Heart right ventricle (tissue), 16 donors: ENCODE measurements at regions not wholly inside any gene's neighbourhood (a gene's known extent, or its start where the extent isn't known, plus 50 kb on each side); places are given as distances from the start of the nearest gene placed in this dataset.

Experiments used
- ATAC-seq, 8 donors: fragments of 200-7000 bp; cut with Tn5 transposase; one replicate each; pipeline ENCODE4 v1.9.1; 2020; ENCODE audit warnings: mild to moderate bottlenecking in 8 of 8, moderate library complexity in 8 of 8, moderate number of reproducible peaks in 1 of 8
- DNase-seq, 2 donors: peaks; one replicate each; pipeline ENCODE4 v3.0.0-alpha.2; 2020
- H3K27ac ChIP-seq, 10 donors: fragments of 200-600 bp; sonication (generic) in 2 of 10; one replicate each; pipeline versions ENCODE4 v1.5.0 to v1.8.0; 2020 to 2022; ENCODE audit warnings: mild to moderate bottlenecking in 3 of 10
- H3K27me3 ChIP-seq, 7 donors: fragments of 200-600 bp; one replicate each; pipeline ENCODE4 v1.8.0; 2021 to 2022; ENCODE audit warnings: mild to moderate bottlenecking in 2 of 7
- H3K36me3 ChIP-seq, 9 donors: fragments of 200-600 bp; sonication (generic) in 1 of 9; one replicate each; pipeline versions ENCODE4 v1.5.0 to v1.8.0; 2020 to 2022; ENCODE audit warnings: mild to moderate bottlenecking in 2 of 9
- H3K4me1 ChIP-seq, 9 donors: fragments of 200-600 bp; sonication (generic) in 1 of 9; one replicate each; pipeline versions ENCODE4 v1.5.0 to v1.8.0; 2020 to 2022; ENCODE audit warnings: mild to moderate bottlenecking in 4 of 9
- H3K4me3 ChIP-seq, 10 donors: fragments of 200-600 bp; sonication (generic) in 2 of 10; one replicate each; pipeline versions ENCODE4 v1.5.0 to v1.8.0; 2020 to 2022; ENCODE audit warnings: mild to moderate bottlenecking in 7 of 10, moderate library complexity in 2 of 10
- H3K9me3 ChIP-seq, 11 donors: fragments of 200-600 bp in 10 of 11; sonication (generic) in 2 of 11; one replicate each; pipeline versions ENCODE4 v1.5.0 to v1.8.0; 2013 to 2022; ENCODE audit warnings: mild to moderate bottlenecking in 2 of 11, control low read depth in 1 of 11, moderate library complexity in 1 of 11
- CTCF ChIP-seq, 9 donors: fragments of 200-600 bp; sonication (generic) in 2 of 9; IDR thresholded peaks; one replicate each; pipeline versions ENCODE4 v1.5.0 to v1.8.0; 2021 to 2022; ENCODE audit warnings: antibody characterized with exemption in 9 of 9, mild to moderate bottlenecking in 5 of 9, moderate library complexity in 1 of 9
- WGBS, 2 donors: extraction: QIAGEN DNeasy Blood & Tissue Kit; methylation state at CpG; one replicate each; pipeline ENCODE4 v1.1.7; 2013; ENCODE audit warnings: inconsistent platforms in 1 of 2; 5-methylcytosine and 5-hydroxymethylcytosine counted together
- intact Hi-C, 10 donors: fragments of 100-400 bp; cut with DNase I; formaldehyde crosslinking; loops; one replicate each; pipeline versions ENCODE4 v1.11.1 to v1.14.2; 2022
- donor health status: Arrhythmogenic right ventricular cardiomyopathy.
- donor health status: ischemic (EF 13 %, LVEDD 7.1; RV severe dilation, severe dysfunction).
- donor health status: healthy with polysubstance abuse.
- donor health status: DM: no; HTN: yes; CAD: no.
- donor health status: DM: no; HTN: no; CAD: no.
- donor health status: ischemic (EF 25% LVEDD 6.9; RV normal size, moderate dysfunction).
- donor health status: ischemic (EF 25% LVEDD 5.7; RV mildly dilated, moderate dysfunction).
- donor health status: healthy.
- donor health status: DM: yes; HTN: yes; CAD: no.
- donor health status: Ischemic cardiomyopathy.
- donor health status: ischemic (EF 35%, LVEDD 5.7; RV mildly dilated, moderate dysfunction).
- donor health status: nonischemic (EF 11% LVEDD 7.7; RV severe dilation, severe dysfunction).
- donor health status: DM: yes; HTN: yes; CAD: no.
- donor health status: PGD.
- donor health status: ischemic (EF 29% LVEDD 5.4; RV normal size, mild dysfunction).
- donor health status: nonischemic (EF 23%, LVEDD 6.1; RV moderate dilation, normal function).

- no peaks in the 10 kb centered on the region for H3K4me1 ChIP-seq
- intact Hi-C loops = no loop called here
- no peak overlapping the region for H3K27ac ChIP-seq
- H3K4me3 ChIP-seq = no peak overlapping the region
- H3K9me3 ChIP-seq = peaks cover 0 to 4% (median 0%) of the 10 kb centered on the region in 11 donors
- DNase-seq = no peak
- H3K27me3 ChIP-seq = no peaks in the 10 kb centered on the region
- no peaks in the 10 kb centered on the region for H3K36me3 ChIP-seq
- TF ChIP-seq CTCF (IDR thresholded peaks at IDR 0.05) = no peak
- no peak for ATAC-seq
- WGBS, 2 donors = 81 to 91% methylated on average over 4 of the region's 4 CpGs
Observed at GRCh38 chr9:85192750-85193149, 523.2 kb downstream of the NTRK2 start.

DNA sequence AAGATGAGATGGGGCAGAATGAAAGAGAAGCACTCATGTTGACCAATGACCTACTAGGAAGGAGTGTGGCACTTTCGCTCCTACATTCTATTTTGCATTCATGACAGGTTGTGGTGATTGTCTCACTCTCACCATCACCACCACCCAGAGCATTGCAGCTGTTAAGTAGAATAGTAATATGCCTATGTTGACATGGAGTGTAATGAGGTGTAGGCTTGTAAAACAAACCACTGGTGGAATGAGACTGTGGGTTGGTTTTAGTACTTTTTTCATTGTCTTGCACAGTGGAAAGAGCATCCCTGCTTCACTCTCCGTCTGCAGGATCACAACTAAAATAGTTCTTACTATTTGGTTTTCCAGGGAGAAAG, 516.7 kb downstream of the NTRK2 start:
- H3K4me1 ChIP-seq = no peaks in the 10 kb centered on the region
- H3K9me3 ChIP-seq = peaks cover 0 to 4% (median 0%) of the 10 kb centered on the region in 11 donors
- H3K27ac ChIP-seq = no peak overlapping the region
- H3K4me3 ChIP-seq = no peak overlapping the region
- ATAC-seq (no peak), DNase-seq (no peak)
- TF ChIP-seq CTCF (IDR thresholded peaks at IDR 0.05) = no peak
- intact Hi-C loops = no loop called here
- 90 to 93% methylated on average over 2 of the region's 2 CpGs for WGBS, 2 donors
- H3K27me3 ChIP-seq = peaks cover 0 to 4% (median 0%) of the 10 kb centered on the region in 7 donors
- no peaks in the 10 kb centered on the region for H3K36me3 ChIP-seq

DNA sequence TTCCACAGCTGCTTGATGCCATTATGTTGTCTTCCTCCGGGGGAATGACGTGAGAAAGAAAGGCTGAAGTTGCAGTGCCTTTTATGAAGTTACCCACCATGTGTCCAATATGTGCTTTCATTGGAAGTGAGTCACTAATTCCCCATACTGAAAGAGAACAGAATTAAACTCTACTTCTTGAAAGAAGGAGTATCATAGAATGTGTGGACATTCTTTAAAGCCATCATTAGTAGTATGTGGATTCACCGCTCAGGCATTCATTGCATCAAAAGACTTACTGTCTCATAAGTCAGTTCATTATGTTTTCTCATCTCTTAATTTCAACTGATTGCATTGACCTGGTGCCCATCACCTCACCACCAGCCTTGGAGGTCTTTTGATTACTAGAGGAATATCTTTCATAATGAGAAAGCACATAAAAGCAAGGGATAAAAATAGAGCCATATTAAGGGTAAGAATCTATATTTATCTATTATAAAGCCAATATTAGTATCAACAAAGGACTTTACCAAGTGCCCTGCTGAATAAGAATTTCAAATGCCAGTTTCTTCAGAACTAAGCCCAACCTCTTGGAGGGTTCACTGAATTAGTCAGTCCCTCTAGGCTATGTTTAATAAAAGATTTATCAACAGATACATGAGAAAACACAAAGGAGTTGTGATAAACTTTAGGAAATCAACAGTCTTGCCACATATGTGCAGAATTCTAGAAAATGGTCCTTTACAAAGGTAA, 516.1 kb downstream of the NTRK2 start:
- Histone ChIP-seq H3K9me3 (peaks cover 0 to 4% (median 0%) of the 10 kb centered on the region in 11 donors), H3K4me3 (no peak overlapping the region), H3K36me3 (no peaks in the 10 kb centered on the region), H3K27ac (no peak overlapping the region), H3K27me3 (peaks cover 0 to 5% (median 0%) of the 10 kb centered on the region in 7 donors), H3K4me1 (no peaks in the 10 kb centered on the region)
- ATAC-seq (no peak), DNase-seq (no peak)
- 84 to 86% methylated on average over 3 of the region's 3 CpGs for WGBS, 2 donors
- TF ChIP-seq CTCF (IDR thresholded peaks at IDR 0.05) = no peak
- intact Hi-C loops = no loop called here

DNA sequence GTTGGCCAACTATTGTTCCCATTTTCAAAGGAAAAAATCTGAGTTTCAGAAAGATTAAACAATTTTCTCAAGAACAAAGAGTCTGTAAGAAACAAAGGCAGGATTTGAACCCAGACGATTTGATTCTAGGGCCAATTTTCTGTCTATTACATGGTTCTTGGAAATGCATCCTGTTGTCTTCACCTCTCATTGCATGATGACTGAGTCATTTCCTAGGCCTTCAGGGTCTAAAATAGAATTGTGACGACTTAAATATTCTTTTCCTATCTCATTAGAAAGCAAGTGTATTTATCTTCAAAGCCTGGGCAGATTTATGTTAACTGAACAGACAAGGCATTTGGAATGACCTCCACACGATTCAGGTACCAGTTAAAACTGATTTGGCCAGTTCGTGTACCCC, 512.9 kb downstream of the NTRK2 start:
- intact Hi-C loops = no loop called here
- DNase-seq (no peak), ATAC-seq (no peak)
- Histone ChIP-seq H3K27me3 (peaks cover 0 to 9% (median 0%) of the 10 kb centered on the region in 7 donors), H3K4me3 (no peak overlapping the region), H3K27ac (no peak overlapping the region), H3K4me1 (no peaks in the 10 kb centered on the region), H3K36me3 (no peaks in the 10 kb centered on the region), H3K9me3 (no peaks in the 10 kb centered on the region)
- 59 to 61% methylated on average over 4 of the region's 4 CpGs for WGBS, 2 donors
- no peak for TF ChIP-seq CTCF (IDR thresholded peaks at IDR 0.05)
